Prostate gland (tissue), 2 donors: ENCODE measurements at regions not wholly inside any gene's neighbourhood (a gene's known extent, or its start where the extent isn't known, plus 50 kb on each side); places are given as distances from the start of the nearest gene placed in this dataset.

Experiments used
- POLR2AphosphoS5 ChIP-seq: sonication (generic); formaldehyde crosslinking; IDR thresholded peaks from one replicate; pipeline ENCODE4 v1.6.1; 2017; ENCODE audit warnings: antibody characterized with exemption
- TF ChIP-seq, protein P1 (sequence below), 4 experiments: fragments of 200-600 bp in 2 of 4; fragments of 450-650 bp in 2 of 4; sonication (generic) in 2 of 4; IDR thresholded peaks; 1 replicate in 3 of 4; 2 replicates in 1 of 4; pipeline ENCODE4 v1.5.1; 2016 to 2019; ENCODE audit warnings: antibody characterized with exemption in 4 of 4, mild to moderate bottlenecking in 2 of 4, moderate library complexity in 2 of 4

DNA sequence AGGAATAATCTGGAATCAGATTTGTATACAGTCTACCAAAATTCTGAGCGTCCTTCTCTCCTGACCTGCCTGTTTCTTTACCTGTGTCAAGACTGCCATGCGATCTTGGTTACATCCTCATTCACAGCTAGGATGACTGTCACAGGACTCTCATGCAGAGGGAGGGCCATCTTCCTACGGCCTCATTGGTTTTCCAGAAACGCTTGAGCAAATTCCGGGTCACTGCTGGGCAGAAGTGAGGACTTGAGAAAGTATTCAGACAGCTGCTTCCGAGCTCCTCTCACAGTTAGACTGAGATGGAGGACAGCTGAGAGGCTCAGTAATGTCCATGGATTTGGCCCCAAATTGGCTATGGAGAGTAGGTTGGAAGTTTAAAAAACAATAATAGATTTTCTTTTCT, 94.2 kb downstream of the TFAP2C start:
- TF ChIP-seq POLR2AphosphoS5, result no peak
- TF ChIP-seq, protein P1, sequence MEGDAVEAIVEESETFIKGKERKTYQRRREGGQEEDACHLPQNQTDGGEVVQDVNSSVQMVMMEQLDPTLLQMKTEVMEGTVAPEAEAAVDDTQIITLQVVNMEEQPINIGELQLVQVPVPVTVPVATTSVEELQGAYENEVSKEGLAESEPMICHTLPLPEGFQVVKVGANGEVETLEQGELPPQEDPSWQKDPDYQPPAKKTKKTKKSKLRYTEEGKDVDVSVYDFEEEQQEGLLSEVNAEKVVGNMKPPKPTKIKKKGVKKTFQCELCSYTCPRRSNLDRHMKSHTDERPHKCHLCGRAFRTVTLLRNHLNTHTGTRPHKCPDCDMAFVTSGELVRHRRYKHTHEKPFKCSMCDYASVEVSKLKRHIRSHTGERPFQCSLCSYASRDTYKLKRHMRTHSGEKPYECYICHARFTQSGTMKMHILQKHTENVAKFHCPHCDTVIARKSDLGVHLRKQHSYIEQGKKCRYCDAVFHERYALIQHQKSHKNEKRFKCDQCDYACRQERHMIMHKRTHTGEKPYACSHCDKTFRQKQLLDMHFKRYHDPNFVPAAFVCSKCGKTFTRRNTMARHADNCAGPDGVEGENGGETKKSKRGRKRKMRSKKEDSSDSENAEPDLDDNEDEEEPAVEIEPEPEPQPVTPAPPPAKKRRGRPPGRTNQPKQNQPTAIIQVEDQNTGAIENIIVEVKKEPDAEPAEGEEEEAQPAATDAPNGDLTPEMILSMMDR (IDR thresholded peaks at IDR 0.05), result no peak
